ENCODE measurements at regions not wholly inside any gene's neighbourhood (a gene's known extent, or its start where the extent isn't known, plus 50 kb on each side); places are given as distances from the start of the nearest gene placed in this dataset.

GRCh38 chr11:70776914-70777532, 378.7 kb downstream of the CTTN start:
- H2AFZ ChIP-seq (ENCODE audit: low read depth, low read length), result no peak overlapping the region
- H3K9ac ChIP-seq (ENCODE audit: low read length), result no peak overlapping the region
- Mint-ChIP-seq H3K4me1 (ENCODE audit: low read depth, unreplicated experiment) (no peaks in the 10 kb centered on the region), H3K4me3 (ENCODE audit: unreplicated experiment) (no peak overlapping the region), H3K27ac (ENCODE audit: unreplicated experiment) (no peak overlapping the region), H3K36me3 (ENCODE audit: low read depth, unreplicated experiment) (no peaks in the 10 kb centered on the region), H3K9me3 (ENCODE audit: unreplicated experiment) (peaks cover 8% of the 10 kb centered on the region), H3K27me3 (ENCODE audit: low read depth, unreplicated experiment) (peaks cover 25% of the 10 kb centered on the region)
- no peak for FAIRE-seq
- no peak overlapping the region for H3K4me3 ChIP-seq (ENCODE audit: insufficient read depth, low read depth, low read length)
- H3K4me1 ChIP-seq (ENCODE audit: insufficient read depth, low read length), result no peaks in the 10 kb centered on the region
- no peaks in the 10 kb centered on the region for H3K79me2 ChIP-seq (ENCODE audit: insufficient read depth, low read length)
- H3K36me3 ChIP-seq (ENCODE audit: insufficient read depth, low read length), result no peaks in the 10 kb centered on the region
- H3K9me3 ChIP-seq (ENCODE audit: insufficient read depth, low read depth, low read length), result peaks cover 2% of the 10 kb centered on the region
- peaks cover 3% of the 10 kb centered on the region for H3K27me3 ChIP-seq (ENCODE audit: insufficient read depth, low read length)
- DNase-seq (ENCODE audit: low read depth), result no peak
- H3K27ac ChIP-seq (ENCODE audit: low read depth, low read length), result no peak overlapping the region
- H4K20me1 ChIP-seq (ENCODE audit: insufficient read depth, low read length), result no peaks in the 10 kb centered on the region
- TF ChIP-seq CTCF (IDR thresholded peaks at IDR 0.05; ENCODE audit: insufficient read depth, low read depth, low read length), result no peak
- TF ChIP-seq EZH2 (IDR thresholded peaks at IDR 0.05; ENCODE audit: insufficient read depth, low read length), result no peak
- H3K4me2 ChIP-seq (ENCODE audit: low read length), result no peak overlapping the region

- H3K4me3 Mint-ChIP-seq (ENCODE audit: unreplicated experiment), result no peak overlapping the region
- Histone ChIP-seq H3K27me3 (ENCODE audit: insufficient read depth, low read length) (no peaks in the 10 kb centered on the region), H3K9me3 (ENCODE audit: insufficient read depth, low read depth, low read length) (peaks cover 2% of the 10 kb centered on the region), H2AFZ (ENCODE audit: low read depth, low read length) (no peak overlapping the region), H3K4me3 (ENCODE audit: insufficient read depth, low read depth, low read length) (no peak overlapping the region), H3K36me3 (ENCODE audit: insufficient read depth, low read length) (no peaks in the 10 kb centered on the region), H4K20me1 (ENCODE audit: insufficient read depth, low read length) (no peaks in the 10 kb centered on the region), H3K4me1 (ENCODE audit: insufficient read depth, low read length) (no peaks in the 10 kb centered on the region), H3K4me2 (ENCODE audit: low read length) (no peak overlapping the region), H3K9ac (ENCODE audit: low read length) (no peak overlapping the region), H3K79me2 (ENCODE audit: insufficient read depth, low read length) (no peaks in the 10 kb centered on the region), H3K27ac (ENCODE audit: low read depth, low read length) (no peak overlapping the region)
- no peaks in the 10 kb centered on the region for H3K36me3 Mint-ChIP-seq (ENCODE audit: low read depth, unreplicated experiment)
- DNase-seq (ENCODE audit: low read depth) (no peak), FAIRE-seq (no peak)
- no peak overlapping the region for H3K27ac Mint-ChIP-seq (ENCODE audit: unreplicated experiment)
- peaks cover 25% of the 10 kb centered on the region for H3K27me3 Mint-ChIP-seq (ENCODE audit: low read depth, unreplicated experiment)
- no peak for TF ChIP-seq EZH2 (IDR thresholded peaks at IDR 0.05; ENCODE audit: insufficient read depth, low read length)
- TF ChIP-seq CTCF (IDR thresholded peaks at IDR 0.05; ENCODE audit: insufficient read depth, low read depth, low read length), result no peak
- H3K4me1 Mint-ChIP-seq (ENCODE audit: low read depth, unreplicated experiment), result no peaks in the 10 kb centered on the region
- H3K9me3 Mint-ChIP-seq (ENCODE audit: unreplicated experiment), result peaks cover 2% of the 10 kb centered on the region
Measured at GRCh38 chr11:70778883-70779282, 380.6 kb downstream of the CTTN start.

GRCh38 chr11:70779433-70780245, 381.3 kb downstream of the CTTN start:
- H3K36me3 Mint-ChIP-seq (ENCODE audit: low read depth, unreplicated experiment), result no peaks in the 10 kb centered on the region
- no peak for FAIRE-seq
- DNase-seq (ENCODE audit: low read depth), result no peak
- no peak for TF ChIP-seq EZH2 (IDR thresholded peaks at IDR 0.05; ENCODE audit: insufficient read depth, low read length)
- TF ChIP-seq CTCF (IDR thresholded peaks at IDR 0.05; ENCODE audit: insufficient read depth, low read depth, low read length), result no peak
- H2AFZ ChIP-seq (ENCODE audit: low read depth, low read length), result no peak overlapping the region
- H3K4me3 Mint-ChIP-seq (ENCODE audit: unreplicated experiment), result no peak overlapping the region
- no peaks in the 10 kb centered on the region for H3K4me1 ChIP-seq (ENCODE audit: insufficient read depth, low read length)
- no peaks in the 10 kb centered on the region for H3K79me2 ChIP-seq (ENCODE audit: insufficient read depth, low read length)
- H3K27me3 Mint-ChIP-seq (ENCODE audit: low read depth, unreplicated experiment), result peaks cover 25% of the 10 kb centered on the region
- no peaks in the 10 kb centered on the region for H3K36me3 ChIP-seq (ENCODE audit: insufficient read depth, low read length)
- H4K20me1 ChIP-seq (ENCODE audit: insufficient read depth, low read length), result no peaks in the 10 kb centered on the region
- H3K4me2 ChIP-seq (ENCODE audit: low read length), result no peak overlapping the region
- no peaks in the 10 kb centered on the region for H3K9me3 Mint-ChIP-seq (ENCODE audit: unreplicated experiment)
- peaks cover 2% of the 10 kb centered on the region for H3K9me3 ChIP-seq (ENCODE audit: insufficient read depth, low read depth, low read length)
- no peaks in the 10 kb centered on the region for H3K27me3 ChIP-seq (ENCODE audit: insufficient read depth, low read length)
- H3K9ac ChIP-seq (ENCODE audit: low read length), result no peak overlapping the region
- H3K4me1 Mint-ChIP-seq (ENCODE audit: low read depth, unreplicated experiment), result no peaks in the 10 kb centered on the region
- H3K4me3 ChIP-seq (ENCODE audit: insufficient read depth, low read depth, low read length), result no peak overlapping the region
- no peak overlapping the region for H3K27ac ChIP-seq (ENCODE audit: low read depth, low read length)
- no peak overlapping the region for H3K27ac Mint-ChIP-seq (ENCODE audit: unreplicated experiment)
